ENCODE measurements at regions not wholly inside any gene's neighbourhood (a gene's known extent, or its start where the extent isn't known, plus 50 kb on each side); places are given as distances from the start of the nearest gene placed in this dataset.

GRCh38 chr3:6733699-6734394, 127.1 kb upstream of the GRM7 start:
- no peak overlapping the region for H3K4me3 Mint-ChIP-seq (ENCODE audit: unreplicated experiment)
- H3K27me3 Mint-ChIP-seq (ENCODE audit: unreplicated experiment): no peaks in the 10 kb centered on the region
- no peaks in the 10 kb centered on the region for H3K4me1 Mint-ChIP-seq (ENCODE audit: unreplicated experiment)
- no peaks in the 10 kb centered on the region for H3K36me3 Mint-ChIP-seq (ENCODE audit: unreplicated experiment)
- H3K9me3 Mint-ChIP-seq (ENCODE audit: unreplicated experiment): peaks cover 48% of the 10 kb centered on the region
- DNase-seq (ENCODE audit: extremely low spot score, unreplicated experiment): no peak
- H3K27ac Mint-ChIP-seq (ENCODE audit: unreplicated experiment): no peak overlapping the region
- TF ChIP-seq CTCF (IDR thresholded peaks at IDR 0.05): no peak

- Mint-ChIP-seq H3K4me1 (ENCODE audit: unreplicated experiment) (no peaks in the 10 kb centered on the region), H3K36me3 (ENCODE audit: unreplicated experiment) (no peaks in the 10 kb centered on the region), H3K9me3 (ENCODE audit: unreplicated experiment) (peaks cover 44% of the 10 kb centered on the region), H3K27ac (ENCODE audit: unreplicated experiment) (no peak overlapping the region), H3K4me3 (ENCODE audit: unreplicated experiment) (no peak overlapping the region), H3K27me3 (ENCODE audit: unreplicated experiment) (no peaks in the 10 kb centered on the region)
- DNase-seq (ENCODE audit: extremely low spot score, unreplicated experiment): no peak
- no peak for TF ChIP-seq CTCF (IDR thresholded peaks at IDR 0.05)
These were observed 126.5 kb upstream of the GRM7 start for GRCh38 chr3:6734395-6734746.

GRCh38 chr3:6736836-6737629, 123.9 kb upstream of the GRM7 start:
- Mint-ChIP-seq H3K36me3 (ENCODE audit: unreplicated experiment) (no peaks in the 10 kb centered on the region), H3K4me3 (ENCODE audit: unreplicated experiment) (no peak overlapping the region), H3K27ac (ENCODE audit: unreplicated experiment) (no peak overlapping the region), H3K9me3 (ENCODE audit: unreplicated experiment) (peaks cover 42% of the 10 kb centered on the region), H3K27me3 (ENCODE audit: unreplicated experiment) (no peaks in the 10 kb centered on the region), H3K4me1 (ENCODE audit: unreplicated experiment) (no peaks in the 10 kb centered on the region)
- no peak for DNase-seq (ENCODE audit: extremely low spot score, unreplicated experiment)
- TF ChIP-seq CTCF (IDR thresholded peaks at IDR 0.05): no peak

- no peak for DNase-seq (ENCODE audit: extremely low spot score, unreplicated experiment)
- Mint-ChIP-seq H3K27me3 (ENCODE audit: unreplicated experiment) (no peaks in the 10 kb centered on the region), H3K36me3 (ENCODE audit: unreplicated experiment) (no peaks in the 10 kb centered on the region), H3K9me3 (ENCODE audit: unreplicated experiment) (peaks cover 44% of the 10 kb centered on the region), H3K27ac (ENCODE audit: unreplicated experiment) (no peak overlapping the region), H3K4me3 (ENCODE audit: unreplicated experiment) (no peak overlapping the region), H3K4me1 (ENCODE audit: unreplicated experiment) (no peaks in the 10 kb centered on the region)
- no peak for TF ChIP-seq CTCF (IDR thresholded peaks at IDR 0.05)
These were observed 123.3 kb upstream of the GRM7 start for GRCh38 chr3:6737630-6738029.

GRCh38 chr3:6739288-6739687, 121.6 kb upstream of the GRM7 start:
- Mint-ChIP-seq H3K27ac (ENCODE audit: unreplicated experiment) (no peak overlapping the region), H3K27me3 (ENCODE audit: unreplicated experiment) (no peaks in the 10 kb centered on the region), H3K4me1 (ENCODE audit: unreplicated experiment) (no peaks in the 10 kb centered on the region), H3K9me3 (ENCODE audit: unreplicated experiment) (peaks cover 45% of the 10 kb centered on the region), H3K4me3 (ENCODE audit: unreplicated experiment) (no peak overlapping the region), H3K36me3 (ENCODE audit: unreplicated experiment) (no peaks in the 10 kb centered on the region)
- TF ChIP-seq CTCF (IDR thresholded peaks at IDR 0.05): no peak
- DNase-seq (ENCODE audit: extremely low spot score, unreplicated experiment): no peak

All from osteocyte (in vitro differentiated cells).